K562 (cell line): ENCODE measurements at regions not wholly inside any gene's neighbourhood (a gene's known extent, or its start where the extent isn't known, plus 50 kb on each side); places are given as distances from the start of the nearest gene placed in this dataset.

ENCODE experiments used
- ATAC-seq: fragments of 200-7000 bp; cut with Tn5 transposase; 3 replicates; pipeline ENCODE4 v1.9.1; 2020; ENCODE audit warnings: moderate library complexity
- BruUV-seq: library from RNA; stranded (reverse); fragments of 400-500 nt; replicated peaks from 2 replicates; lab custom pipeline; 2021; lab: Mats Ljungman, UMichigan
- CTCF ChIA-PET: fragments of 300-600 bp; formaldehyde crosslinking; extraction: SDS; loops from one replicate; lab custom pipeline; 2021; ENCODE audit warnings: low intra/inter-chr PET ratio; lab: Yijun Ruan, JAX
- POLR2A ChIA-PET: fragments of 300-600, 350-650 bp; sonication (Branson Sonifier 250); formaldehyde crosslinking; extraction: SDS; loops from one replicate; lab custom pipeline; 2021; ENCODE audit warnings: antibody characterized with exemption, inconsistent platforms; lab: Yijun Ruan, JAX
- DNase-seq, 4 experiments: peaks; one replicate each; pipeline versions ENCODE4 v3.0.0 to v3.0.0-alpha.2; 2011 to 2018; ENCODE audit warnings: low spot score in 3 of 4, mixed read lengths in 3 of 4; ENCODE audit errors: extremely low read depth in 1 of 4
- FAIRE-seq: peaks from 2 replicates; lab custom pipeline; 2011; peaks lifted over from hg19 to GRCh38; lab: Jason Lieb, UNC
- H2AFZ ChIP-seq: 2 replicates; pipeline ENCODE4 v1.6.0; 2011; ENCODE audit warnings: low read depth, low read length, control low read depth, inconsistent platforms
- H3K27ac ChIP-seq: fragments of 200-600 bp; 3 replicates; pipeline ENCODE4 v1.8.0; 2011; ENCODE audit warnings: low read depth, mild to moderate bottlenecking, control low read depth, inconsistent platforms, low read length, moderate library complexity, mixed read lengths; ENCODE audit errors: extremely low read depth
- H3K27me3 ChIP-seq, 2 experiments: fragments of 300-600 bp in 1 of 2; 2 replicates in 1 of 2; 3 replicates in 1 of 2; pipeline versions ENCODE4 v1.6.0 to v1.8.0; 2011; ENCODE audit warnings: inconsistent platforms in 2 of 2, low read length in 2 of 2, mild to moderate bottlenecking in 1 of 2, mixed read lengths in 1 of 2, moderate library complexity in 1 of 2; ENCODE audit not compliant: control insufficient read depth in 2 of 2, insufficient read depth in 2 of 2
- H3K36me3 ChIP-seq: fragments of 300-600 bp; 3 replicates; pipeline ENCODE4 v1.8.0; 2011; ENCODE audit warnings: mild to moderate bottlenecking, low read length, inconsistent platforms; ENCODE audit not compliant: control insufficient read depth, insufficient read depth
- H3K4me1 ChIP-seq, 2 experiments: fragments of 200-600 bp in 1 of 2; replicated peaks in 1 of 2; 2 replicates in 1 of 2; 3 replicates in 1 of 2; pipeline versions ENCODE4 v1.5.1 to v1.8.0; 2011; ENCODE audit warnings: inconsistent platforms in 2 of 2, low read length in 2 of 2, mild to moderate bottlenecking in 1 of 2, mixed read lengths in 1 of 2, moderate library complexity in 1 of 2; ENCODE audit not compliant: control insufficient read depth in 2 of 2, insufficient read depth in 2 of 2
- H3K4me2 ChIP-seq: 2 replicates; pipeline ENCODE4 v1.6.1; 2011; ENCODE audit warnings: low read length, control low read depth, inconsistent platforms, mixed read lengths; ENCODE audit not compliant: insufficient read depth
- H3K4me3 ChIP-seq: fragments of 200-600 bp; sonication (generic), shearing (Covaris generic); 2 replicates; pipeline ENCODE4 v1.5.1; 2016; ENCODE audit warnings: control low read depth, inconsistent platforms
- H3K79me2 ChIP-seq: fragments of 200-600 bp; 3 replicates; pipeline ENCODE4 v1.8.0; 2011; ENCODE audit warnings: low read length, inconsistent platforms; ENCODE audit not compliant: control insufficient read depth, insufficient read depth
- H3K9ac ChIP-seq, 2 experiments: 2 replicates each; pipeline versions ENCODE4 v1.6.0 to v1.6.1; 2011; ENCODE audit warnings: low read depth in 2 of 2, low read length in 2 of 2, control low read depth in 1 of 2, inconsistent platforms in 1 of 2, mild to moderate bottlenecking in 1 of 2, mixed read lengths in 1 of 2; ENCODE audit not compliant: insufficient read depth in 1 of 2
- H3K9me1 ChIP-seq: one replicate; pipeline ENCODE4 v1.6.0; 2011; ENCODE audit warnings: inconsistent platforms, mild to moderate bottlenecking, low read length, moderate library complexity; ENCODE audit not compliant: control insufficient read depth, insufficient read depth
- H3K9me3 ChIP-seq: replicated peaks from 2 replicates; pipeline ENCODE4 v1.5.1; 2011; ENCODE audit warnings: low read depth, low read length, inconsistent platforms; ENCODE audit not compliant: control insufficient read depth, insufficient read depth
- H4K20me1 ChIP-seq: replicated peaks from 2 replicates; pipeline ENCODE4 v1.6.1; 2011; ENCODE audit warnings: low read length, inconsistent platforms, mixed read lengths; ENCODE audit not compliant: control insufficient read depth, insufficient read depth
- CBFA2T2 ChIP-seq: fragments of 450-650 bp; conservative IDR thresholded peaks from 2 replicates; pipeline ENCODE4 v1.6.1; 2017; ENCODE audit warnings: mild to moderate bottlenecking
- ELF4 ChIP-seq: fragments of 450-650 bp; formaldehyde crosslinking; IDR thresholded peaks from 2 replicates; pipeline ENCODE4 v1.4.0; 2022; ENCODE audit warnings: missing genetic modification characterization
- NFXL1 ChIP-seq: fragments of 450-650 bp; formaldehyde crosslinking; IDR thresholded peaks from 2 replicates; pipeline ENCODE4 v1.4.0; 2021; ENCODE audit warnings: mild to moderate bottlenecking
- NR3C1 ChIP-seq: sonication (generic); formaldehyde crosslinking; IDR thresholded peaks from 2 replicates; pipeline ENCODE4 v1.8.1; 2022; ENCODE audit warnings: missing genetic modification reagents
- PCBP1 ChIP-seq: fragments of 200-400 bp; formaldehyde crosslinking; IDR thresholded peaks from 2 replicates; pipeline ENCODE4 v1.6.1; 2018; ENCODE audit warnings: mild to moderate bottlenecking, low read depth, low read length; ENCODE audit not compliant: poor library complexity, severe bottlenecking
- PRPF4 ChIP-seq: fragments of 200-400 bp; formaldehyde crosslinking; IDR thresholded peaks from one replicate; pipeline ENCODE4 v1.6.1; 2017; ENCODE audit warnings: low read length, low read depth, mild to moderate bottlenecking; ENCODE audit not compliant: insufficient read depth, poor library complexity, severe bottlenecking
- RBM17 ChIP-seq: fragments of 200-400 bp; formaldehyde crosslinking; IDR thresholded peaks from 2 replicates; pipeline ENCODE4 v1.6.1; 2017; ENCODE audit warnings: low read depth, mild to moderate bottlenecking, low read length, borderline replicate concordance
- RCOR1 ChIP-seq, 2 experiments: IDR thresholded peaks; 2 replicates each; pipeline ENCODE4 v1.6.1; 2012; ENCODE audit warnings: low read depth in 2 of 2, low read length in 2 of 2, borderline replicate concordance in 1 of 2, improper control_type of control experiment in 1 of 2
- SRF ChIP-seq, 2 experiments: fragments of 250-450, 450-650 bp in 1 of 2; sonication (Bioruptor Pico) in 1 of 2; sonication (generic) in 1 of 2; formaldehyde crosslinking; IDR thresholded peaks; 2 replicates each; pipeline versions ENCODE4 v1.5.0 to v1.5.1; 2020 to 2022; ENCODE audit warnings: mild to moderate bottlenecking in 1 of 2, missing genetic modification reagents in 1 of 2
- XRCC5 ChIP-seq: fragments of 200-400 bp; formaldehyde crosslinking; IDR thresholded peaks from 2 replicates; pipeline ENCODE4 v1.6.1; 2017; ENCODE audit warnings: low read depth, mild to moderate bottlenecking, low read length
- ZFP1 ChIP-seq: fragments of 450-650 bp; formaldehyde crosslinking; IDR thresholded peaks from 2 replicates; pipeline ENCODE4 v1.4.0; 2020; ENCODE audit warnings: mild to moderate bottlenecking, mixed read lengths
- ZNF408 ChIP-seq: fragments of 250-450 bp; sonication (Bioruptor Pico); IDR thresholded peaks from 2 replicates; pipeline ENCODE4 v1.4.0; 2020; ENCODE audit warnings: low read depth, mild to moderate bottlenecking, moderate library complexity
- WGBS: fragments of 100-300 bp; shearing (Covaris generic); methylation state at CpG from one replicate; pipeline ENCODE4 v1.1.6; 2016; ENCODE audit warnings: low coverage, mixed read lengths; ENCODE audit not compliant: insufficient coverage; ENCODE audit errors: missing lambda C conversion rate; 5-methylcytosine and 5-hydroxymethylcytosine counted together
- in situ Hi-C: fragments of 300-500 bp; cut with MboI; formaldehyde crosslinking; loops from 4 replicates; pipeline ENCODE4 v1.15.0; 2018; ENCODE audit warnings: inconsistent platforms, mixed read lengths
- intact Hi-C: fragments of 100-400 bp; cut with micrococcal nuclease; formaldehyde crosslinking; loops from 2 replicates; pipeline ENCODE4 v1.14.2; 2022
- TF ChIP-seq, protein P1 (sequence below): IDR thresholded peaks from 2 replicates; pipeline ENCODE4 v1.6.1; 2012; ENCODE audit warnings: low read depth, low read length, improper control_type of control experiment, borderline replicate concordance
- TF ChIP-seq, protein P2 (sequence below): fragments of 450-650 bp; IDR thresholded peaks from 2 replicates; pipeline ENCODE4 v1.7.1; 2018; ENCODE audit warnings: mild to moderate bottlenecking, low read depth; ENCODE audit not compliant: partially characterized antibody

DNA sequence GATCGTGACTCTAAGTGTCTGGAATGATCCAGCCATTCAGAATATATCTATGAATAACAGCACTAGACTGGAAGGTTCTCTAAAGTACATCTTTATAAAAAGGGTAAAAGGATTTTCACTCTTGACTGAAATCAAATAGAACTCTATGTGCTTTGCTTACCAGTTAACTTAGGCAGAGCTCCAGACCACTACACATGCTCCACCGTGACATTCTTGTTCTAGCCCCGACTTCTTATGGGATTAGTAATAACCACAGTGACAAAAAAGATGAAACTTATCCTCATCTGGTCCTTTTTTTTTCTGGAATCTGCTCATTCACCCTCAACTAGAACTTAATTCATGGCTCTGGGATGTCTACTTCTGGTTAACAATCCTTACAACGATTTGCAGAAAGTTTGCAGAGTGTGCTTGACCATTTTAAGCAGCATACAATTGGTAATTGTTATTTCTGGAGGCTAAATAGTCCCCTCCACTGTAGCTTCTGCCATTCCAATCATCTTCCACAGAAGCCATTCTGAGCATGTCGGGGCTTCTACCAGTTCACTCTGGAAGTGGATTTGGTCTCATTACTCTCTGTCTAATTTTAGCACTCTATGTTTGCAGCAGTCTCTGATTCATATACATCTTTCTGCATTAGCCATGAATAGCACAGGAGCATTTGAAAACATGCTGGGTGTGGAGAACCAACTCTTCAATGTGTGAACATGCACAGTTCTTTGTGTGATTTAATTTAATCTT, 163.7 kb upstream of the CDC14C start:
- no peaks in the 10 kb centered on the region for H3K36me3 ChIP-seq
- no peaks in the 10 kb centered on the region for H4K20me1 ChIP-seq
- no peak for ATAC-seq
- ChIA-PET CTCF (no interaction called here), POLR2A (no interaction called here)
- intact Hi-C loops (no loop called here), in situ Hi-C loops (no loop called here)
- no peak for FAIRE-seq
- no peak overlapping the region for H3K4me2 ChIP-seq
- no peak overlapping the region for H3K9ac ChIP-seq
- H3K79me2 ChIP-seq: no peaks in the 10 kb centered on the region
- no peak for DNase-seq
- WGBS: 1% methylated on average over 5 of the region's 5 CpGs
- H3K4me3 ChIP-seq: no peak overlapping the region
- no peaks in the 10 kb centered on the region for H3K9me3 ChIP-seq
- no peak overlapping the region for H2AFZ ChIP-seq
- no peak overlapping the region for H3K27ac ChIP-seq
- TF ChIP-seq SRF (CRISPR knock-in tag; IDR thresholded peaks at IDR 0.05): no peak
- TF ChIP-seq PRPF4: no peak
- TF ChIP-seq NFXL1 (CRISPR knock-in tag): no peak
- TF ChIP-seq, protein P1, sequence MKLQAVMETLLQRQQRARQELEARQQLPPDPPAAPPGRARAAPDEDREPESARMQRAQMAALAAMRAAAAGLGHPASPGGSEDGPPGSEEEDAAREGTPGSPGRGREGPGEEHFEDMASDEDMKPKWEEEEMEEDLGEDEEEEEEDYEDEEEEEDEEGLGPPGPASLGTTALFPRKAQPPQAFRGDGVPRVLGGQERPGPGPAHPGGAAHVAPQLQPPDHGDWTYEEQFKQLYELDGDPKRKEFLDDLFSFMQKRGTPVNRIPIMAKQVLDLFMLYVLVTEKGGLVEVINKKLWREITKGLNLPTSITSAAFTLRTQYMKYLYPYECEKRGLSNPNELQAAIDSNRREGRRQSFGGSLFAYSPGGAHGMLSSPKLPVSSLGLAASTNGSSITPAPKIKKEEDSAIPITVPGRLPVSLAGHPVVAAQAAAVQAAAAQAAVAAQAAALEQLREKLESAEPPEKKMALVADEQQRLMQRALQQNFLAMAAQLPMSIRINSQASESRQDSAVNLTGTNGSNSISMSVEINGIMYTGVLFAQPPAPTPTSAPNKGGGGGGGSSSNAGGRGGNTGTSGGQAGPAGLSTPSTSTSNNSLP: no peak
- TF ChIP-seq, protein P2, sequence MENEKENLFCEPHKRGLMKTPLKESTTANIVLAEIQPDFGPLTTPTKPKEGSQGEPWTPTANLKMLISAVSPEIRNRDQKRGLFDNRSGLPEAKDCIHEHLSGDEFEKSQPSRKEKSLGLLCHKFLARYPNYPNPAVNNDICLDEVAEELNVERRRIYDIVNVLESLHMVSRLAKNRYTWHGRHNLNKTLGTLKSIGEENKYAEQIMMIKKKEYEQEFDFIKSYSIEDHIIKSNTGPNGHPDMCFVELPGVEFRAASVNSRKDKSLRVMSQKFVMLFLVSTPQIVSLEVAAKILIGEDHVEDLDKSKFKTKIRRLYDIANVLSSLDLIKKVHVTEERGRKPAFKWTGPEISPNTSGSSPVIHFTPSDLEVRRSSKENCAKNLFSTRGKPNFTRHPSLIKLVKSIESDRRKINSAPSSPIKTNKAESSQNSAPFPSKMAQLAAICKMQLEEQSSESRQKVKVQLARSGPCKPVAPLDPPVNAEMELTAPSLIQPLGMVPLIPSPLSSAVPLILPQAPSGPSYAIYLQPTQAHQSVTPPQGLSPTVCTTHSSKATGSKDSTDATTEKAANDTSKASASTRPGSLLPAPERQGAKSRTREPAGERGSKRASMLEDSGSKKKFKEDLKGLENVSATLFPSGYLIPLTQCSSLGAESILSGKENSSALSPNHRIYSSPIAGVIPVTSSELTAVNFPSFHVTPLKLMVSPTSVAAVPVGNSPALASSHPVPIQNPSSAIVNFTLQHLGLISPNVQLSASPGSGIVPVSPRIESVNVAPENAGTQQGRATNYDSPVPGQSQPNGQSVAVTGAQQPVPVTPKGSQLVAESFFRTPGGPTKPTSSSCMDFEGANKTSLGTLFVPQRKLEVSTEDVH: no peak
- no peak for TF ChIP-seq PCBP1
- TF ChIP-seq ZFP1 (CRISPR knock-in tag): no peak
- no peak for TF ChIP-seq RCOR1 (IDR thresholded peaks at IDR 0.05; ENCODE audit: borderline replicate concordance in 1 of 2, low read depth in 2 of 2, low read length in 2 of 2)
- TF ChIP-seq RBM17: no peak
- TF ChIP-seq NR3C1 (CRISPR knock-in tag): no peak
- TF ChIP-seq CBFA2T2: no peak
- TF ChIP-seq ZNF408 (CRISPR knock-in tag): no peak
- TF ChIP-seq ELF4 (CRISPR knock-in tag): no peak
- no peak for TF ChIP-seq XRCC5
- H3K27me3 ChIP-seq: no peaks in the 10 kb centered on the region
- no peaks in the 10 kb centered on the region for H3K9me1 ChIP-seq
- no TSS peak for BruUV-seq
- no peaks in the 10 kb centered on the region for H3K4me1 ChIP-seq
